ENCODE measurements at regions not wholly inside any gene's neighbourhood (a gene's known extent, or its start where the extent isn't known, plus 50 kb on each side); places are given as distances from the start of the nearest gene placed in this dataset.

- TF ChIP-seq ZNF398 (tag by site-specific recombination; IDR thresholded peaks at IDR 0.05) (no peak), GFI1B (tag by site-specific recombination; IDR thresholded peaks at IDR 0.05) (no peak), ZNF138 (tag by site-specific recombination; IDR thresholded peaks at IDR 0.05; ENCODE audit: borderline replicate concordance) (no peak), ZBTB48 (tag by site-specific recombination; IDR thresholded peaks at IDR 0.05) (no peak), ZBTB8A (tag by site-specific recombination; IDR thresholded peaks at IDR 0.05) (no peak), ZNF114 (tag by site-specific recombination; IDR thresholded peaks at IDR 0.05) (no peak), KLF9 (tag by site-specific recombination; IDR thresholded peaks at IDR 0.05; ENCODE audit: low read depth) (no peak), INSM2 (tag by site-specific recombination; IDR thresholded peaks at IDR 0.05) (no peak), ELK4 (IDR thresholded peaks at IDR 0.05; ENCODE audit: borderline replicate concordance, low read depth, low read length) (no peak)
- TF ChIP-seq, protein P1, sequence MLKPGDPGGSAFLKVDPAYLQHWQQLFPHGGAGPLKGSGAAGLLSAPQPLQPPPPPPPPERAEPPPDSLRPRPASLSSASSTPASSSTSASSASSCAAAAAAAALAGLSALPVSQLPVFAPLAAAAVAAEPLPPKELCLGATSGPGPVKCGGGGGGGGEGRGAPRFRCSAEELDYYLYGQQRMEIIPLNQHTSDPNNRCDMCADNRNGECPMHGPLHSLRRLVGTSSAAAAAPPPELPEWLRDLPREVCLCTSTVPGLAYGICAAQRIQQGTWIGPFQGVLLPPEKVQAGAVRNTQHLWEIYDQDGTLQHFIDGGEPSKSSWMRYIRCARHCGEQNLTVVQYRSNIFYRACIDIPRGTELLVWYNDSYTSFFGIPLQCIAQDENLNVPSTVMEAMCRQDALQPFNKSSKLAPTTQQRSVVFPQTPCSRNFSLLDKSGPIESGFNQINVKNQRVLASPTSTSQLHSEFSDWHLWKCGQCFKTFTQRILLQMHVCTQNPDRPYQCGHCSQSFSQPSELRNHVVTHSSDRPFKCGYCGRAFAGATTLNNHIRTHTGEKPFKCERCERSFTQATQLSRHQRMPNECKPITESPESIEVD (tag by site-specific recombination; IDR thresholded peaks at IDR 0.05) = no peak
Observed at GRCh38 chr11:131109790-131110189, 193.5 kb upstream of the SNX19 start (continued).

- H3K36me3 ChIP-seq (ENCODE audit: control insufficient read depth in 2 of 2, insufficient read depth in 1 of 2, low read length in 2 of 2) = no peaks in the 10 kb centered on the region
- no peak overlapping the region for H3K4me3 ChIP-seq (ENCODE audit: low read depth, low read length)
- no peaks in the 10 kb centered on the region for H3K9me3 ChIP-seq (ENCODE audit: control insufficient read depth, insufficient read depth, low read depth, low read length)
- POLR2A ChIA-PET = no interaction called here
- CTCF ChIA-PET = no interaction called here
- no peak for TF ChIP-seq KLF1 (tag by site-specific recombination; IDR thresholded peaks at IDR 0.05)
- no peak for TF ChIP-seq OVOL3 (tag by site-specific recombination; IDR thresholded peaks at IDR 0.05)
- TF ChIP-seq ZNF629 (tag by site-specific recombination; IDR thresholded peaks at IDR 0.05) = no peak
- TF ChIP-seq ZNF791 (tag by site-specific recombination; IDR thresholded peaks at IDR 0.05) = no peak
- TF ChIP-seq ZNF280D (tag by site-specific recombination; IDR thresholded peaks at IDR 0.05) = no peak
- TF ChIP-seq ZNF48 (tag by site-specific recombination; IDR thresholded peaks at IDR 0.05) = no peak
- TF ChIP-seq ZNF23 (tag by site-specific recombination; IDR thresholded peaks at IDR 0.05; ENCODE audit: borderline replicate concordance) = no peak
- TF ChIP-seq KLF16 (tag by site-specific recombination; IDR thresholded peaks at IDR 0.05) = no peak
- TF ChIP-seq ZNF623 (tag by site-specific recombination; IDR thresholded peaks at IDR 0.05) = no peak
- H3K4me1 ChIP-seq (ENCODE audit: control insufficient read depth, insufficient read depth, low read length) = no peaks in the 10 kb centered on the region
- no peak overlapping the region for H3K27ac ChIP-seq (ENCODE audit: extremely low read depth, low read depth, low read length)
Observed at GRCh38 chr11:131111775-131112174, 195.5 kb upstream of the SNX19 start.

Data from HEK293 (cell line).